ENCODE measurements at regions not wholly inside any gene's neighbourhood (a gene's known extent, or its start where the extent isn't known, plus 50 kb on each side); places are given as distances from the start of the nearest gene placed in this dataset.

DNA sequence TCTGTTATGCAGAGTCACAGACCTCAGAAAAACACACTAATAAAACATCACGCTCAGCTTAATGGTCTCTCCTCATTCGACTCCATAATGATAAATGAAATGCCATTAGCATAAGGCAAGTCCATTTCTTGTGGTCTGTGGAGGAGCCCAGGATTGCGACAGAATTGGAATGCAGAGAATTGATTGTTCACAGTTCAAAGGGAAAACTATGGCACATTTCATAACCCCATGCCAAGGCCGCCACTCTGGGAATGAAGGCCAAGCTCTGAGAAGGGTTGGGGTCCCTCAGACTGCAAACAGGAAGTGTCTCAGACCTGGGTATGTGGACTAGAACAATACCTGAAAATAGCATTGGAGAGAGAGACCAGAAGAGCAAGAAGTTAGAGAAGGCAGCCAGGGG is 398.9 kb downstream of the ADRA2A start:
- TF ChIP-seq, protein P1, sequence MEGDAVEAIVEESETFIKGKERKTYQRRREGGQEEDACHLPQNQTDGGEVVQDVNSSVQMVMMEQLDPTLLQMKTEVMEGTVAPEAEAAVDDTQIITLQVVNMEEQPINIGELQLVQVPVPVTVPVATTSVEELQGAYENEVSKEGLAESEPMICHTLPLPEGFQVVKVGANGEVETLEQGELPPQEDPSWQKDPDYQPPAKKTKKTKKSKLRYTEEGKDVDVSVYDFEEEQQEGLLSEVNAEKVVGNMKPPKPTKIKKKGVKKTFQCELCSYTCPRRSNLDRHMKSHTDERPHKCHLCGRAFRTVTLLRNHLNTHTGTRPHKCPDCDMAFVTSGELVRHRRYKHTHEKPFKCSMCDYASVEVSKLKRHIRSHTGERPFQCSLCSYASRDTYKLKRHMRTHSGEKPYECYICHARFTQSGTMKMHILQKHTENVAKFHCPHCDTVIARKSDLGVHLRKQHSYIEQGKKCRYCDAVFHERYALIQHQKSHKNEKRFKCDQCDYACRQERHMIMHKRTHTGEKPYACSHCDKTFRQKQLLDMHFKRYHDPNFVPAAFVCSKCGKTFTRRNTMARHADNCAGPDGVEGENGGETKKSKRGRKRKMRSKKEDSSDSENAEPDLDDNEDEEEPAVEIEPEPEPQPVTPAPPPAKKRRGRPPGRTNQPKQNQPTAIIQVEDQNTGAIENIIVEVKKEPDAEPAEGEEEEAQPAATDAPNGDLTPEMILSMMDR (IDR thresholded peaks at IDR 0.05), result no peak
- TF ChIP-seq POLR2A (IDR thresholded peaks at IDR 0.05), result no peak

Measured in upper lobe of left lung (tissue), 4 donors.